Stimulated activated naive CD8-positive, alpha-beta T cell treated with anti-CD3 and anti-CD28 coated beads, Interleukin-15, amount 100 ng/mL, for 72 hours (primary cell): ENCODE measurements at regions not wholly inside any gene's neighbourhood (a gene's known extent, or its start where the extent isn't known, plus 50 kb on each side); places are given as distances from the start of the nearest gene placed in this dataset.

Experiments used
- ATAC-seq: fragments of 150-1000 bp; cut with Tn5 transposase; 2 replicates; pipeline ENCODE4 v1.10.0; 2021; ENCODE audit warnings: mild to moderate bottlenecking, moderate library complexity
- DNase-seq, 2 donors: peaks; one replicate each; pipeline ENCODE4 v3.0.0; 2021 to 2022
- H3K27ac Mint-ChIP-seq, 2 donors: one replicate each; pipeline ENCODE4 v1.8.0; 2022; ENCODE audit warnings: mild to moderate bottlenecking in 2 of 2, mixed read lengths in 2 of 2, moderate library complexity in 2 of 2
- H3K27me3 Mint-ChIP-seq: one replicate; pipeline ENCODE4 v1.8.0; 2022; ENCODE audit warnings: mixed read lengths
- H3K4me1 Mint-ChIP-seq: one replicate; pipeline ENCODE4 v1.8.0; 2022; ENCODE audit warnings: mild to moderate bottlenecking, mixed read lengths
- H3K4me3 Mint-ChIP-seq, 2 donors: one replicate each; pipeline ENCODE4 v1.8.0; 2022; ENCODE audit warnings: mild to moderate bottlenecking in 2 of 2, mixed read lengths in 2 of 2, moderate library complexity in 1 of 2
- H3K9me3 Mint-ChIP-seq, 2 donors: one replicate each; pipeline ENCODE4 v1.8.0; 2022; ENCODE audit warnings: mixed read lengths in 2 of 2

DNA sequence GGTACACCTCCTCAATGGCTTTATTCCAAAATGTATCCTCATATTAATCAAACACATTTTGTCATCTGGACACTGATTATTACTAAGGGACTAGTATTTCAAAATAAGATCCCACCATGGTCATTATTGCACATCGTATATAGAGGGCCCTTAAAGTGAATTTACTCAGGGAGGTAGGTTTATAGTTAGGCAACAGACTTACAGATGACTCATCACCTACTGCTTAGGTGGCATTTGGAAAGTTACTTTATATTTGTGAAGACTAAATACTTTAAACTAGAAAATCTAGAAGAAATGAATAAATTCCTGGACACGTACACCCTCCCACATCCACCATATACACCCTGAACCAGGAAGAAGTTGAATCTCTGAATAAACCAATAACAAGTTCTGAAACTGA lies 353.0 kb downstream of the KCTD12 start:
- no peak overlapping the region for H3K27ac Mint-ChIP-seq
- H3K27me3 Mint-ChIP-seq: peaks cover 28% of the 10 kb centered on the region
- H3K4me1 Mint-ChIP-seq: no peaks in the 10 kb centered on the region
- DNase-seq (no peak), ATAC-seq (no peak)
- no peaks in the 10 kb centered on the region for H3K9me3 Mint-ChIP-seq
- H3K4me3 Mint-ChIP-seq: no peak overlapping the region

DNA sequence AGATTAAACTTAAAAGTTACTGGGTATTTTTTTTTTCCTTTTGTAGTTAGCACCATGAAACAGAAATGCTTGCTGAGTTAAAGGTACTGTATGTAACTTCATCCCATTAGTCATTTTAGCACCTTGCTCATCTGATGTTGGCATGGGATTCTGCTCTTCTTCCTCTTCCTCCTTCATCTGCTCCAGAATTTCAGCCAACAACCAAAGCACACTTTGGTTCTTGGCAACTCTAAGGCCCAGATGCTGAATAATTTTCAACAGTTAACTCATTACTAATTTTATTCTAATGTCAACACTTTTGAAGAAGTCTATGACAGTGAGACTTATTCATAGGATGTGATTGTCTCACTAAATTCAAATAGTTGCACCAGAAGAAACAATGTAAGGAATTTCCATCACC lies 359.2 kb downstream of the KCTD12 start:
- ATAC-seq (no peak), DNase-seq (no peak)
- Mint-ChIP-seq H3K27me3 (peaks cover 22% of the 10 kb centered on the region), H3K4me1 (no peaks in the 10 kb centered on the region), H3K4me3 (no peak overlapping the region), H3K9me3 (no peaks in the 10 kb centered on the region), H3K27ac (no peak overlapping the region)

DNA sequence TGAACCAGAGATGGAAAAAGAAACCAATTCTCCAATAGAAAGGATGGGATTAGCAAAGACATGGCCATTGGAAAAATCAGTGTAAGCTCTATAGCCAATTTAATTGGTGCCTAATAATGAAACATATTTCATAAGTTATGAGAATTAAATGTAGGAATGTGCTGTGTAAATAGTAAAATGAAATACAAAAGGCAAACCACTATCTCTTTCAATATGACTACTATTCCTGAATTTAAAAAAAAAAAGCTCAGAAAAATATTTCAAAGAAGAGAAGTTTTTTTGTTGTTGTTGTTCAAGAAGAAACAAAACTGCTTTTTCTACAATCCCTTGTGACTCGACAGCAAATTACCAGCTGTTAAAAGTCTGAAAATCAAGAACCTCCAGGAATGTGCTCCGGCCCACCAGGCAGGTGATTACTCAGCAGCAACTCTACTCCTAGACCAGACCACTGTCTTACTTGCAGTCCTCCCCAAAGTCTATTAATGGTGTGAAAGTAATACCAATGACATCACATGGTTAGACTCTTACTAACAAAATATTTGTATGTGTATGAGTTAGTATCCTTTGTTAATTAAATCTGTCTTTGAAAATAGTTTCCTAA lies 362.4 kb downstream of the KCTD12 start:
- DNase-seq: no peak
- Mint-ChIP-seq H3K9me3 (no peaks in the 10 kb centered on the region), H3K27ac (no peak overlapping the region), H3K4me1 (no peaks in the 10 kb centered on the region), H3K4me3 (no peak overlapping the region), H3K27me3 (peaks cover 7% of the 10 kb centered on the region)
- ATAC-seq: peak; percentile 37

DNA sequence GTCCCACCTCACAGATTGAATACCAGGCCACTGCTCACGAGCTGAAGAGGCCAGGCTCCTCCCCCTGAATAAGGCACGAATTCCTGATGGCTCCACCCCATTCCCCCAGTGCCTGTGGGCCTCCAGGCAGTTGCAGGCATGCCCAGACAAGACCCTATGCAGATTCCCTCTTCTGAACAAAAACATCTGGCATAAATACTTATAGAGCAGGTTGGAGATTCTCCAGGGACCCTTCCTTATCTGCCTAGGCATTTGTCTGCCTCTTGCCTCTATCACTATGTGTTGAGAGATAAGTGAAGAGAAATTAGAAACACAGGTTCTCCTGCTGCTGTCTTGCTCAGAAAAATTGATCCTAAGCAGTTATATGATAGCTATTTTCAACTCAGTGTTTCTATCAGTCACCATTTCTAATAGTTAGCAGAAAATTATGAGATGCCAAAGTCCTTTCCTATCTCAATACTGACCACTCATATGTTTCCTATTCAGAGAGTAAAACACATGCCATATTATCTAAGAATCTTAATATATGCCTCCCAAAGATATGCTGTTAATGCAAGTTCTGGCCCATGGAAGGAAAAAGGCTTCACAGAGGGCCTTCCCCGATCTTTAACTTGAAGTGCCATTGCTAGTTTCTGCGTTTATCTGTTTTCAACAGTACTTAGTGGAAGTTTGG lies 364.0 kb downstream of the KCTD12 start:
- ATAC-seq: no peak
- Mint-ChIP-seq H3K27ac (peak overlapping the region in 1 of 2 donors; percentile 72), H3K27me3 (no peaks in the 10 kb centered on the region), H3K4me3 (no peak overlapping the region), H3K9me3 (no peaks in the 10 kb centered on the region), H3K4me1 (no peaks in the 10 kb centered on the region)
- no peak for DNase-seq

DNA sequence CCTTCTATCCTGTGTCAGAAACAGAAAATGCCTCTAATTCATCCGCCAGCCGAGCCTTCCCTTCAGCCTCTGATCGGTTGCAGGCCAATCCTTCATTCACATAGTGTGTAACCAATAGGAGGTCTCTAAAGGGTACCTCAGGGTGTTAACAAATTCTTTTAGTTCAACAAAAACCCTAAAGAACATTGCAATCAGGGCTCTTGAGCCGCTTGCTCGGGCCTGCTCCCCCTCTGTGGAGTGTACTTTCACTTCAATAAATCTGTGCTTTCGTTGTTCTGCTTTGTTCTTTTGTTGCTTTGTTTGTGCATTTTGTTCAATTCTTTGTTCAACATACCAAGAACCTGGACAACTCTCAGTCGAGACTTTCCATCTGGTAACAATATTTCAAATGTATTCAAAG lies 366.5 kb downstream of the KCTD12 start:
- ATAC-seq (no peak), DNase-seq (no peak)
- Mint-ChIP-seq H3K27me3 (peaks cover 9% of the 10 kb centered on the region), H3K4me3 (no peak overlapping the region), H3K9me3 (no peaks in the 10 kb centered on the region), H3K4me1 (no peaks in the 10 kb centered on the region), H3K27ac (no peak overlapping the region)

DNA sequence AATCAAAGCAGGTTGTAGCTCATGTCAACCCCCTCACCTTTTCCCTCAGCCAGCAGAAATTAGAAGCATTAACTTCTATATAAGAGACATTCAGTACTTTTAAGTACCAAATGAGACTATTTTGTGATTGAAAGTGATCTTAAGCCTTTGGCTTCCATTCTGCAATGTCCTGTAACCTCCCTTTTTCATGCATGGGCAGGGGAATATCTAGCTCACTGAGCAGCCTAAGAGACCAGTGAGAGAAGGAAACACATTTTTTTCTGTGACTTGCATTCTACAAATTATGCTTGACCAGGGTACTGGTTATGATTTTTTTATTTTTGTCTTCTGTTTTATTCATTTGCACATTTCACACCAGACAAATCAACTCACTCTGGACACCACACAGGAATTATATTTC lies 369.6 kb downstream of the KCTD12 start:
- DNase-seq (no peak), ATAC-seq (no peak)
- Mint-ChIP-seq H3K9me3 (no peaks in the 10 kb centered on the region), H3K4me3 (no peak overlapping the region), H3K27ac (no peak overlapping the region), H3K27me3 (peaks cover 15% of the 10 kb centered on the region), H3K4me1 (no peaks in the 10 kb centered on the region)

DNA sequence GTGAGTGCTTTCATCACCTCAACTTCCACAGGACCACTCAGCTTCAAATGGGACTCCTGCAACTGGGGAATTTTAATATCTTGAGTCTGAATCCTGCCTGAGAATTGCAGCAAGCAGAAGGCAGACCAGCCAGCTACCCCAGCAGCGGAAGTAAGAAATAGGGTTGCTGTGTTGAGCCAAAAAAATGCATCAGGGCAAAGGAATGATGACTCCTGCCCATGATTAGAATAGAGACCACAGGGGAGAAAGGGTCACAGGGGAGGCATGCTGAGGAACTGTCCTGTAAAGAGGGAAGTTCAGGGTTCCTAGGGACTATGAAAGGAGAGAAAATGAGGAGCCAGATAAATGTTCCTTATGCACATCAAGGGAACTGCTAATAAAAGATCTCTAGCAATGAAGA lies 370.2 kb downstream of the KCTD12 start:
- no peak overlapping the region for H3K4me3 Mint-ChIP-seq
- H3K27ac Mint-ChIP-seq: no peak overlapping the region
- DNase-seq (no peak), ATAC-seq (no peak)
- H3K4me1 Mint-ChIP-seq: no peaks in the 10 kb centered on the region
- no peaks in the 10 kb centered on the region for H3K9me3 Mint-ChIP-seq
- peaks cover 15% of the 10 kb centered on the region for H3K27me3 Mint-ChIP-seq

DNA sequence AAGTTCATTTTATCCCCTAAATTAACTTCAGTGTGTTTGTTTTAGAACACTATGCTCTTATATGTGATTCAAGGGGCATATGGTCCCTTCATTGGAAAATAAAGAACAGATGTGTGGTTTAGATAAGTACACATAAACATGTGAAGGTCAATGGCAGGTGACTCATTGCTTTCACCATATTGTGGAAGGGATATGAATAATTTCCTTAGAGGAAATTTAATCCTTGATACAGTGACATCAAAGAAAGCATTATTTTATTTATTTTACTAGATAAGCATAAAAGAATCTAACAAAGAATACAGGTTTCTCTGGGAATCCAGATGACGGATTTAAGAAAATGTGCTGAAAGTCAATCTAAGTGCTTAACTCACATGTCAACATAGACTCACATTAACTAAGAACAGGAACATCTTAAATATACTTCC lies 373.5 kb downstream of the KCTD12 start:
- Mint-ChIP-seq H3K9me3 (no peaks in the 10 kb centered on the region), H3K27ac (no peak overlapping the region), H3K4me1 (no peaks in the 10 kb centered on the region), H3K4me3 (no peak overlapping the region), H3K27me3 (peaks cover 21% of the 10 kb centered on the region)
- ATAC-seq (no peak), DNase-seq (no peak)

DNA sequence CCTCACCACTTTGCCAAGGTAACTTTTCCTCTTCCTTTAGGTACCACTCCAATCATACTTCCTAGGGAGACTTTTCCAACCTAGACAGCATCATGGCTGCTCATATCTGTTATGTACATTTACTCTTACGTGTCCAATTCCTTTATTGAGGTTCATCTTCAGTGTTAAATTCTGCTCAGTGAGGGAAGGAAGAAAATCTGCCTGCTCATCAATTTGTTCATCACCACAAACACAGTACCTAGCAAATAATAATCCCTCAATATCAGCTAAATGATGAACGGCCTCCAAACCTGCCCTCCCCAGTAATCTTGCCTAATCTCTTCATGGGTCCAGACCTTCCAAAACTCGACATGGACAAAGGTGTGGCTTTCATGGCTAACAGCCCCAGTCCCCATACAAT lies 380.8 kb downstream of the KCTD12 start:
- Mint-ChIP-seq H3K9me3 (no peaks in the 10 kb centered on the region), H3K4me3 (no peak overlapping the region), H3K27me3 (peaks cover 5% of the 10 kb centered on the region), H3K4me1 (no peaks in the 10 kb centered on the region), H3K27ac (no peak overlapping the region)
- DNase-seq (no peak), ATAC-seq (no peak)

DNA sequence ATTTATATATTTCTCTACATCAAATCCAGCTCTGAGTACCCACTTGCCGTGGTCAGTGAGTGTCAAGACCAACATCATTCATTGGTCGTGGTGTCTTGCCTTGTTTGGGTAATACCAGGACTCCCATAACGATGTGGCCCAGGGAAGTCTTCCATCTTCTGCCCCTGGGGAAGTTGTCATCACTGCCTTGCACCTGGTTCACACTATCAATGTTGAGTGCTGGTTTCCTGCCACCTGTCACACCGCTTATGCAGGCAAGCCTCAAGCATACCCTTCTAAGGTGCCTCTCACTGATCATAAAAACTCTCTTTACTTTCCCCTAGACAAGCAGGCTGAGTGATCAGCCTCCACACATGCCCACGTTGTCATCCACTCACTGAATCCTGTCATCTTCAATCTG lies 382.4 kb downstream of the KCTD12 start:
- Mint-ChIP-seq H3K9me3 (no peaks in the 10 kb centered on the region), H3K27ac (no peak overlapping the region), H3K27me3 (no peaks in the 10 kb centered on the region), H3K4me1 (no peaks in the 10 kb centered on the region), H3K4me3 (no peak overlapping the region)
- DNase-seq (no peak), ATAC-seq (no peak)

DNA sequence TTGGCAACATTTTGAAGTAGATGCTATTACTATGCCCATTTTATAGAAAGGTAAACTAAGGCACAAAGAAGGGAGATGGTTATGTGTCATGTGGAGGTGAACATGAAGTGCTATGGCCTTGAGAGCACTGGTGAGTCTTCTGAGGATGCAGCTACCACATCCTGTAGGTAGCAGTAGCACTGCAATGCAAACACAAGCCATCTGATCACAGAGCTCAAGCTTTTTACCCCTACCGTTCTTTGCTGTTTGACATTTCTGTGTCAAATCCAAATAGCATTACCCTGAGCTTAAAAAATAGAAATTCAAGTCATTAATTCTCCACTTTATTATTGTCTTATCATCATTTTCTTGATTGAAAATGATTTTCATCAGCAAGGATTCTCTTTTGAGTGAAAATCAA lies 382.9 kb downstream of the KCTD12 start:
- Mint-ChIP-seq H3K27ac (no peak overlapping the region), H3K27me3 (no peaks in the 10 kb centered on the region), H3K4me1 (no peaks in the 10 kb centered on the region), H3K9me3 (no peaks in the 10 kb centered on the region), H3K4me3 (no peak overlapping the region)
- no peak for DNase-seq
- no peak for ATAC-seq

DNA sequence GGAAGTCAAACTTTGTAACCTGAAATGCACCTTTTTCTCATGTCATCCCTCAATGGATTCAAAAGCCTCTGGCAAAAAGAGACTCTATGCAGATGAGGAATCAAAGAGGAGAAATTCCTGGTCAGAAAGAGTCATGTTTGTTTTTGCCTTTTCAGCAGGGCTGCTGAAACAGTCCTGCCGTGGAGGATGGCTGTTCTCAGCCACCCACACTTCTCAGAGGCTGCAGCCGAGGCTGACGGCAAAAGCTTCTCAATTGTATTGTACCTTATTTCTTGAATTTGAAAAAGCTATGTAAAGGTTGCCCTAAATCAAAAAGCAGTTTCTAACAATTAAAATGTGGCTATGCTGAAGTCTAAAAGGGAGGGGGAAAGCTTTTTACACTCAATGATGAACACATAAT lies 385.3 kb downstream of the KCTD12 start:
- no peaks in the 10 kb centered on the region for H3K4me1 Mint-ChIP-seq
- ATAC-seq (no peak), DNase-seq (no peak)
- H3K27ac Mint-ChIP-seq: no peak overlapping the region
- no peaks in the 10 kb centered on the region for H3K27me3 Mint-ChIP-seq
- no peaks in the 10 kb centered on the region for H3K9me3 Mint-ChIP-seq
- H3K4me3 Mint-ChIP-seq: no peak overlapping the region

DNA sequence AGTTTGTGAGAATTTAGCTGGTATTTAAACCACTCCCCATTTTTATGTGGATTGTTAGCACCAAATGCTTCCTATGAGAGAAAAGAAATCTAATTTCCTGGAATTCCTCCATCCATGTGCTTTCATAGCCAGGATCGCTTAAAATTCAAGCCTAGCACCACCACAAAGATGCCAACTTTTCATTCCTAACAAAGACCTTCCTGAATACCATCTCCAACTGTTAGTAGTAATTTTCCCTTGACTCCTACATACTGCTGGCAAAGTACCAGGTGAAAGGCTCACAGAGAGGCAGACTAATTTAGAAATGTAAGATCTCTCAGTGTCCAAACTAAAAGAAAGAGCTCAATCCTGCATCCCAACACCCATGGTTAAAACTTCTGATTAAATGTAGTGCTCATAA lies 386.3 kb downstream of the KCTD12 start:
- Mint-ChIP-seq H3K27ac (no peak overlapping the region), H3K4me1 (no peaks in the 10 kb centered on the region), H3K9me3 (no peaks in the 10 kb centered on the region), H3K27me3 (no peaks in the 10 kb centered on the region), H3K4me3 (no peak overlapping the region)
- ATAC-seq (no peak), DNase-seq (no peak)

DNA sequence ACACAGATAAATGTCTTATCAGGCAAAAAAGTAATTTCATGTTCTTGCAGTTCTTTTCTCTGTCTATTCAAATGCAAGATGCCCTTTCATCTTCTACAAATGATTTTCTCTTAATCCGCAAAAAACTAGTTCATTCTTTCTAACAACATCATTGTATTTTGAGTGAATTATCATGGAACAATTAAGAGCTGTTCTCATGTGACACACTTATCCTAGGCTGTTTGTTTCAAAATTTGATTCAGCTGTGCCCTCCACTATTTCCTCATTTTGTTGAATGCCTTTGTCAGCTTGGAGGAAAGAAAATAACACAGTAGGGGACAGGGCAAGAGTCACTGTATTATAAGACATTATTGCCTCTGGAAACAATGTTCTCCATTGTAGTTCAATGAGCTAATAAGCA lies 396.9 kb downstream of the KCTD12 start:
- Mint-ChIP-seq H3K4me1 (no peaks in the 10 kb centered on the region), H3K9me3 (no peaks in the 10 kb centered on the region), H3K27me3 (peaks cover 11% of the 10 kb centered on the region), H3K27ac (no peak overlapping the region), H3K4me3 (no peak overlapping the region)
- DNase-seq (no peak), ATAC-seq (no peak)

DNA sequence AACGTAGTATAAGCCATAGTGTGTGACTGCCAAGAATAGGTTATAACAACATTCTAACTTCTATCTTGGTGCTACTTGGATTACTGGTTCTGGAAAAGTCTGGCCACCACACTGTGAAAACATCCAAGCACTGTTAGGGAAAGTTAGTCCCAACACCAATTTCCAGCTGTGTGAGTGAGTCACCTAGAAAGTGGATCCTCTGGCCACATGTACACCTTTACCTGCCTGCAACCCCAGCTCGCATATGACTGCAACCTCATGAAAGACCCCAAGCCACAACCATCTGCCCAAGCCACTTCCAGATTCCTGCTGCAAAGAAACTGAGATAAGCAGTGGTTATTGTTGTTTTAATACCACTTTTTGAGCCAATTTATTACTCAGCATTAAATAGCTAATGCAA lies 404.5 kb downstream of the KCTD12 start:
- Mint-ChIP-seq H3K4me1 (no peaks in the 10 kb centered on the region), H3K27ac (no peak overlapping the region), H3K9me3 (no peaks in the 10 kb centered on the region), H3K27me3 (no peaks in the 10 kb centered on the region), H3K4me3 (no peak overlapping the region)
- ATAC-seq (no peak), DNase-seq (no peak)

DNA sequence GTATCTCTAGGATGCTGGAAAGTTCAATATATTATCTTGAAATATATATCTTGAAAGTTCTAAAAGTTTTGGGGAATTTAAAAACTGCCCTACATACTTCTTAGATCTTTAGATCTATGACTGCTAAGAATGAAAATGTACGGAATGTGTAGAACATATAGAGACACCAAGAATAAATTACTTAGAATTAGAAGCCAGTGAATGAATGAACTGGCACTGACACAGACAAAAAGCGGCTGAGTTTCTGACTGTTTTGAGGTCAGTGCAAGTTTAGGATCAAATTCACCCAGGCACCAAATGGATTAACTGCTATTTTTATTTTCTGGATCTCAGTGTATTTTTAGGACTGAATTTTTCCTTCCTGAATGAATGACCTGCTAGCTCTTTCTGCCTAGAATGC lies 411.2 kb downstream of the KCTD12 start:
- Mint-ChIP-seq H3K9me3 (no peaks in the 10 kb centered on the region), H3K4me1 (no peaks in the 10 kb centered on the region), H3K27me3 (peaks cover 11% of the 10 kb centered on the region), H3K4me3 (no peak overlapping the region), H3K27ac (no peak overlapping the region)
- DNase-seq: no peak
- no peak for ATAC-seq

DNA sequence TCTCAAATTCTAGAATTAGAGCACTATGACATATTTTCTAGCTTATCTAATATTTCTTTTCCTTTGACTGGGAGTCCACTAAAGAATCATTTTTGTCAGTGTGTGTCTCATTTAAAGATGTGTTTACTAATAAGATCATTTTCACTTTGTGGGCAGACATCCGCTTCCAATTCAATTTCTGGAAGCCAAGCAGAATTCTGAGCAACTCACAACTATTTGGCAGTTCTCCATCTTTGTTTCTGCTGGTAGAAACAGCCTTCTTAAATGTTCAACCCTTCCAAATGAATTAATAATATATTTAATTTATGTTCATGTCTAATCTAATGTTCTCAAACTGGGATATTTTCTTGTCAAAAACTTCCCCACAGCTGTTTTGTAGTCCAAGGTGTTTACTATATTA lies 411.8 kb downstream of the KCTD12 start:
- ATAC-seq (no peak), DNase-seq (no peak)
- H3K27ac Mint-ChIP-seq: no peak overlapping the region
- no peaks in the 10 kb centered on the region for H3K9me3 Mint-ChIP-seq
- peaks cover 11% of the 10 kb centered on the region for H3K27me3 Mint-ChIP-seq
- no peaks in the 10 kb centered on the region for H3K4me1 Mint-ChIP-seq
- no peak overlapping the region for H3K4me3 Mint-ChIP-seq
